Uterus (tissue), 2 donors: ENCODE measurements at regions not wholly inside any gene's neighbourhood (a gene's known extent, or its start where the extent isn't known, plus 50 kb on each side); places are given as distances from the start of the nearest gene placed in this dataset.

ENCODE experiments used
- POLR2A ChIP-seq, 2 donors: fragments of 450-650 bp; IDR thresholded peaks; one replicate each; pipeline ENCODE4 v1.6.1; 2016; ENCODE audit warnings: antibody characterized with exemption in 2 of 2, mild to moderate bottlenecking in 1 of 2, moderate library complexity in 1 of 2
- TF ChIP-seq, protein P1 (sequence below), 4 experiments: fragments of 200-600 bp in 2 of 4; fragments of 450-650 bp in 2 of 4; sonication (generic) in 2 of 4; IDR thresholded peaks; one replicate each; pipeline ENCODE4 v1.5.1; 2016 to 2019; ENCODE audit warnings: antibody characterized with exemption in 4 of 4, mild to moderate bottlenecking in 2 of 4, moderate library complexity in 1 of 4

DNA sequence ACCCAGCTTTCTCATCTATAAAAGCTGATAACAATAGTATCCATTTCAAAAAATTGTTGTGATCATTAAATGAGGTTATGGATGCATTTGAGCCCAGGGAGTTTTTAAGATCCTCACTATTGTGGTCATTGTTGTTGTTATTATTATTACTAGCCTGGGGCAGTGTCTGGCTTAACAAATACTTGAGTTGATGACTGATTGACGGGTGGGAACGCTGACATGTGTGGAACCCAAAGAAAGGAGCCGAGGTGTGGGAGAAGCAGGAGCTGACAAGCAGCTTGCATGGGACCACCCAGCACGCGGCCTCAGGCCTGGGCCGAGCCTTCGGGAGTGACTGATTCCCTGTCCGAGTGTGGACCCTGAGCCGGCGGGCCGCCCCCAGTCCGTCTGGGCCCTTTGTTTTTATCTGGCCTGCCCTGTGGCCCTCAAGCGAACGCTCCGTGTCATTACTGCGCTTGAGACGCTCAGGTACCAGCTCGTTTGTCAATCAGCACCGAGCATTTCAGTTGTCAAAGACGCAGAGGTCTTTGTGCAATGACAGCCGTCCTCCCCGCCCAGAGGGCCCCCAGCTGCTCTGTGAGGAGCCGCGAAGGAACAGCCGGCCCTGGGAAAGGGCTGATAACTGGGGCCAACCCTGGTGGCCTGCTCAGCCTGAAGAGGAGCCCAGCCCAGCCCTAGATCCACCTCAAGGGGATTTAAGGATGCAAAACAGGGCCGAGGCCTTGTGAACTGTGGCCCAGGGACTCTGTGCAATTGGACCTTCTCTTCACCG lies 132.9 kb upstream of the FOXF1 start:
- TF ChIP-seq, protein P1, sequence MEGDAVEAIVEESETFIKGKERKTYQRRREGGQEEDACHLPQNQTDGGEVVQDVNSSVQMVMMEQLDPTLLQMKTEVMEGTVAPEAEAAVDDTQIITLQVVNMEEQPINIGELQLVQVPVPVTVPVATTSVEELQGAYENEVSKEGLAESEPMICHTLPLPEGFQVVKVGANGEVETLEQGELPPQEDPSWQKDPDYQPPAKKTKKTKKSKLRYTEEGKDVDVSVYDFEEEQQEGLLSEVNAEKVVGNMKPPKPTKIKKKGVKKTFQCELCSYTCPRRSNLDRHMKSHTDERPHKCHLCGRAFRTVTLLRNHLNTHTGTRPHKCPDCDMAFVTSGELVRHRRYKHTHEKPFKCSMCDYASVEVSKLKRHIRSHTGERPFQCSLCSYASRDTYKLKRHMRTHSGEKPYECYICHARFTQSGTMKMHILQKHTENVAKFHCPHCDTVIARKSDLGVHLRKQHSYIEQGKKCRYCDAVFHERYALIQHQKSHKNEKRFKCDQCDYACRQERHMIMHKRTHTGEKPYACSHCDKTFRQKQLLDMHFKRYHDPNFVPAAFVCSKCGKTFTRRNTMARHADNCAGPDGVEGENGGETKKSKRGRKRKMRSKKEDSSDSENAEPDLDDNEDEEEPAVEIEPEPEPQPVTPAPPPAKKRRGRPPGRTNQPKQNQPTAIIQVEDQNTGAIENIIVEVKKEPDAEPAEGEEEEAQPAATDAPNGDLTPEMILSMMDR (IDR thresholded peaks at IDR 0.05), result no peak
- no peak for TF ChIP-seq POLR2A (IDR thresholded peaks at IDR 0.05)
